ENCODE measurements at regions not wholly inside any gene's neighbourhood (a gene's known extent, or its start where the extent isn't known, plus 50 kb on each side); places are given as distances from the start of the nearest gene placed in this dataset.
A peak's percentile ranks its signal among the peaks of the same experiment; 100 is the strongest.

- Histone ChIP-seq H4K20me1 (replicated peaks in 1 of 2; ENCODE audit: control insufficient read depth in 1 of 2, insufficient read depth in 2 of 2, low read length in 2 of 2) (no peaks in the 10 kb centered on the region), H3K4me3 (ENCODE audit: extremely low read depth in 1 of 4, insufficient read depth in 2 of 4, low read depth in 3 of 4, low read length in 4 of 4) (no peak overlapping the region), H3K23ac (ENCODE audit: insufficient read length) (no peak overlapping the region), H3K4me2 (ENCODE audit: insufficient read depth in 1 of 2, low read depth in 2 of 2, low read length in 2 of 2) (no peak overlapping the region), H2AK5ac (ENCODE audit: low read depth, low read length) (no peak overlapping the region), H3K4ac (replicated peaks; ENCODE audit: insufficient read length, low read depth, low read length) (no peak overlapping the region), H4K8ac (ENCODE audit: extremely low read depth, insufficient read depth, low read length) (no peak overlapping the region; the same call in 1 of the 2 replicates), H3K27ac (ENCODE audit: low read depth, low read length) (no peak overlapping the region), H3K4me1 (replicated peaks in 1 of 4; ENCODE audit: control insufficient read depth in 3 of 4, insufficient read depth in 4 of 4, low read length in 3 of 4) (peaks cover 0 to 12% (median 8%) of the 10 kb centered on the region in 4 experiments; a peak in 6 of 7 replicates), H3K36me3 (ENCODE audit: control insufficient read depth in 2 of 4, insufficient read depth in 4 of 4, low read length in 3 of 4) (no peaks in the 10 kb centered on the region), H3K56ac (replicated peaks; ENCODE audit: insufficient read length, low read depth, low read length) (no peak overlapping the region), H2BK5ac (ENCODE audit: low read depth, low read length) (no peak overlapping the region), H2BK20ac (ENCODE audit: low read length) (no peak overlapping the region), H3K23me2 (ENCODE audit: low read depth, low read length) (no peaks in the 10 kb centered on the region), H3K14ac (ENCODE audit: insufficient read length) (no peak overlapping the region), H2BK12ac (ENCODE audit: low read depth, low read length) (no peak overlapping the region), H2AFZ (ENCODE audit: low read length) (no peak overlapping the region), H3K18ac (ENCODE audit: extremely low read depth, low read length) (no peak overlapping the region), H2BK120ac (replicated peaks; ENCODE audit: low read depth, low read length) (no peak overlapping the region), H4K5ac (ENCODE audit: insufficient read length, low read depth, low read length) (no peak overlapping the region), H4K91ac (replicated peaks; ENCODE audit: insufficient read length, low read length) (no peak overlapping the region), H3K79me2 (ENCODE audit: control insufficient read depth in 1 of 2, insufficient read depth in 2 of 2, low read length in 2 of 2) (no peaks in the 10 kb centered on the region), H3K9ac (replicated peaks in 1 of 4; ENCODE audit: extremely low read depth in 1 of 4, low read depth in 3 of 4, low read length in 3 of 4) (no peak overlapping the region), H3K9me3 (ENCODE audit: insufficient read depth in 2 of 2, low read depth in 1 of 2, low read length in 1 of 2) (no peaks in the 10 kb centered on the region), H2BK15ac (ENCODE audit: low read length) (0 out of 2 replicates have a peak overlapping the region, but pooled peaks have one; percentile 9), H3K27me3 (replicated peaks in 1 of 4; ENCODE audit: control insufficient read depth in 3 of 4, extremely low read depth in 1 of 4, insufficient read depth in 3 of 4, low read length in 3 of 4) (no peaks in the 10 kb centered on the region), H3K79me1 (ENCODE audit: low read depth, low read length) (no peaks in the 10 kb centered on the region)
- POLR2A ChIA-PET (ENCODE audit: partially characterized antibody), result interaction anchor here (0.6 to 1.4 kb wide), 2 partner anchors 125 to 137 kb away, joined by 3 read pairs; partner anchors contain the start of gene CDC45
- FAIRE-seq (no peak), DNase-seq (ENCODE audit: low read depth in 1 of 2, low spot score in 2 of 2) (no peak)
- 96% methylated on average over 9 of the region's 9 CpGs; no CpG with 5 or more reads in 1 of the 2 experiments for WGBS, 2 experiments (ENCODE audit: extremely low coverage in 1 of 2, insufficient coverage in 1 of 2, insufficient read length in 1 of 2, insufficient replicate concordance in 2 of 2, low coverage in 1 of 2, low lambda C conversion rate in 2 of 2, missing lambda C conversion rate in 1 of 2)
- CTCF ChIA-PET (ENCODE audit: partially characterized antibody), result interaction anchor here (1.0 to 1.4 kb wide), 4 partner anchors 17 to 102 kb away, joined by 3 to 5 read pairs (median 4); no protein-coding TSS in a partner anchor
- TF ChIP-seq RNF2 (IDR thresholded peaks at IDR 0.05; ENCODE audit: borderline replicate concordance, low read depth, low read length, missing control alignments, poor library complexity, severe bottlenecking), result no peak
- TF ChIP-seq YY1 (IDR thresholded peaks at IDR 0.05; ENCODE audit: low read depth, low read length), result no peak
- no peak for TF ChIP-seq SP2 (IDR thresholded peaks at IDR 0.05; ENCODE audit: low read length)
- TF ChIP-seq GTF2F1 (IDR thresholded peaks at IDR 0.05; ENCODE audit: borderline replicate concordance, low read depth, low read length), result no peak
These were observed 80.6 kb upstream of the CLDN5 start for GRCh38 chr22:19604711-19605268.

Data from H1 (cell line).